HFF-Myc (cell line): ENCODE measurements at regions not wholly inside any gene's neighbourhood (a gene's known extent, or its start where the extent isn't known, plus 50 kb on each side); places are given as distances from the start of the nearest gene placed in this dataset.

Experiments
- DNase-seq: peaks from one replicate; pipeline ENCODE4 v3.0.0-alpha.2; 2011; ENCODE audit warnings: low read depth; ENCODE audit errors: extremely low read depth
- H3K4me3 ChIP-seq: replicated peaks from 2 replicates; pipeline ENCODE4 v1.5.1; 2011; ENCODE audit warnings: low read depth, mild to moderate bottlenecking, control low read depth, low read length
- TF ChIP-seq, protein P1 (sequence below): IDR thresholded peaks from 2 replicates; pipeline ENCODE4 v1.5.1; 2012; ENCODE audit warnings: mild to moderate bottlenecking, low read depth, low read length, control low read depth; ENCODE audit errors: missing control alignments

DNA sequence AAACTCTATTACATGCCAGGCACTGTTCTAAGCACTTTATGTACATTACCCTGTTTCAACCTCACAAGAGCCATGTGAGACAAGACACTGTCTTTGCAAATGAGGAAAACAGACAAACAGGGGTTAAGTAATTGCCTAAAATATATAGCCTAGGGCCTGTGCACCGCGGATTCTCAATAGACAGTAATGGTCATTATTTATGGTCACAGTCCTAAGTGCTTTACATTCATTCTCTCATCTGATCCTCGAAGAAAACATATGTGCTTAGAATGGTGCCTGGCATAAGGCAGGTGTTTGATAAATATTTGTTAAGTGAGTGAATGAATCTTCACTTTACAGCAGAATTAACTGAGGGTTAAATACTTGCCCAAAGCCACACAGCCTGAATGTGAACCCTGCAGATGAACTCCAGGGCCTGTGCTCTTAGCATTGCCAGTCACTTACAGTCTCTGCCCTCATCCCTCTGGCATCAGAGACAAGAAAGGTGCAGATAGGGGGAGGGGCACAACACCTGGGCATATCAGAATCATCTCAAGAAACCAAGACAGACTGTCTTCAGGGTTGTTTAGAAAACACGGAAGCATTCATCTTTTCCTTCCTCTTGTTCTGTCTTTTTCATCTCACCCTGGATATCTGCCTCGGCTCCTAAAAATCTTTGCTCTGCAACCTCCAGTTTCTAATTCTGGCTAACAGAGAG, 92.8 kb upstream of the SASH1 start:
- no peak overlapping the region for H3K4me3 ChIP-seq
- TF ChIP-seq, protein P1, sequence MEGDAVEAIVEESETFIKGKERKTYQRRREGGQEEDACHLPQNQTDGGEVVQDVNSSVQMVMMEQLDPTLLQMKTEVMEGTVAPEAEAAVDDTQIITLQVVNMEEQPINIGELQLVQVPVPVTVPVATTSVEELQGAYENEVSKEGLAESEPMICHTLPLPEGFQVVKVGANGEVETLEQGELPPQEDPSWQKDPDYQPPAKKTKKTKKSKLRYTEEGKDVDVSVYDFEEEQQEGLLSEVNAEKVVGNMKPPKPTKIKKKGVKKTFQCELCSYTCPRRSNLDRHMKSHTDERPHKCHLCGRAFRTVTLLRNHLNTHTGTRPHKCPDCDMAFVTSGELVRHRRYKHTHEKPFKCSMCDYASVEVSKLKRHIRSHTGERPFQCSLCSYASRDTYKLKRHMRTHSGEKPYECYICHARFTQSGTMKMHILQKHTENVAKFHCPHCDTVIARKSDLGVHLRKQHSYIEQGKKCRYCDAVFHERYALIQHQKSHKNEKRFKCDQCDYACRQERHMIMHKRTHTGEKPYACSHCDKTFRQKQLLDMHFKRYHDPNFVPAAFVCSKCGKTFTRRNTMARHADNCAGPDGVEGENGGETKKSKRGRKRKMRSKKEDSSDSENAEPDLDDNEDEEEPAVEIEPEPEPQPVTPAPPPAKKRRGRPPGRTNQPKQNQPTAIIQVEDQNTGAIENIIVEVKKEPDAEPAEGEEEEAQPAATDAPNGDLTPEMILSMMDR = no peak
- DNase-seq = no peak

DNA sequence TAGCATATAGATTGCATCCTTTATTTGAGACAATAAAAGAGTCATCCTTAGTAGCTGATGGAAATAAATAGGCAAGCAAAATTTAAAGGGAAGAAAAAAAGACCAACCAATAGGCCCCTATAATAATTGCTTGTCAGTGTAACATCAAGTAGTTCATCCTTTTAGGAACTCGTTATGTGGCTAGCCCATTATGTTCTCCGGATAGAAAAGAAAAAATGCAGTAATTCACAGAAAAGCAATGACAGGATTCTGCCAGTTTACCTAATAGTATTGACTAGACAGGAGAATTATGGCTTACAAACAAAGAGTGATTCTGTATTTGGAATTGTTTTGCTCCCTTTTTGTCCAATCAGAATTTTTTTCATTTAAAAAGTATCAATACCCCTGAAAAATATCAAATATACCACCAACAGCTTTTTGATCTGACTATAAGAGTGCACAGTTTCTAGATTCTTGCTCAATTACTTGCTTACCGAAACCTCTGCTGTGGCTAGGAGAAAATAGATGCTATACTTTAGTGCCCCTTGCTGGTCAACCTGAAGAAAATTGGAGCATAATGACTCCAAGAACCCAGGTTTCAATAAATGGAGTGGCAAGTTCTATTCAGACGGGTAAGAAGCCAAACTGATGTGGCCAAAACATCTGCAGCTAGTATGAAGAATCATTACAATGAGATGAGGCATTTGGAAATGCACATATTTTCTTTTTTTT, 91.5 kb upstream of the SASH1 start:
- TF ChIP-seq, protein P1 = peak; percentile 34
- H3K4me3 ChIP-seq = no peak overlapping the region
- peak; percentile 26 for DNase-seq

DNA sequence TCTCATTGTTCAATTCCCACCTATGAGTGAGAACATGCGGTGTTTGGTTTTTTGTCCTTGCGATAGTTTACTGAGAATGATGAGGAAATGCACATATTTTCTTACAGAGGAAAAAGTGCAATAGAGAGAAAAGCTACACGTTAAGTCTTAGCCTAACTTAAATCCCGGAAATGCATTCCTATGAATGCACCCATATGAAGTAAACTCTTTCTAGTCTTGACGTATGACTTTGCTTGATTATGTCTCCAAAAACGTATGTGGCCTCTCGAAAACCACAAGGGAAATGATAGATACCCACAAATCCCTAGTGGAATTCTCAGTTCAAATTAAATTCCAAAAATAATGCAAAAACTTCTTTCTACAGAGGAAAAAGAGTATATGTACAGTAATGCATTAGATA, 90.7 kb upstream of the SASH1 start:
- TF ChIP-seq, protein P1 = no peak
- no peak overlapping the region for H3K4me3 ChIP-seq
- no peak for DNase-seq

DNA sequence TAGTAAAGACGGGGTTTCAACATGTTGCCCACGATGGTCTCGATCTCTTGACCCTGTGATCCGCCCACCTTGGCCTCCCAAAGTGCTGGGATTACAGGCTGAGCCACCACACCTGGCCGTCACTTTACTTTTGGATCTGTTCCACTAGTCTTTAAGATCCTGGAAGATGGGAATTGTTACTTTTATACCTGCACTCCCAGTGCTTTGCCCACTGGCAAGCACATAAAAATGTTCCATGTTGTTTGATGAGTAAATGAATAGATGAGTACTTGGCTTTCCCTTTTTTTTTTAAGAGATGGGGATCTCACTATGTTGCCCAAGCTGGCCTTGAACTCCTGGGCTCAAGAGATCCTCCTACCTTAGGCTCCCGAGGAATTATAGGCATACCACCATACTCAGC, 84.8 kb upstream of the SASH1 start:
- no peak overlapping the region for H3K4me3 ChIP-seq
- TF ChIP-seq, protein P1 = no peak
- DNase-seq = no peak

DNA sequence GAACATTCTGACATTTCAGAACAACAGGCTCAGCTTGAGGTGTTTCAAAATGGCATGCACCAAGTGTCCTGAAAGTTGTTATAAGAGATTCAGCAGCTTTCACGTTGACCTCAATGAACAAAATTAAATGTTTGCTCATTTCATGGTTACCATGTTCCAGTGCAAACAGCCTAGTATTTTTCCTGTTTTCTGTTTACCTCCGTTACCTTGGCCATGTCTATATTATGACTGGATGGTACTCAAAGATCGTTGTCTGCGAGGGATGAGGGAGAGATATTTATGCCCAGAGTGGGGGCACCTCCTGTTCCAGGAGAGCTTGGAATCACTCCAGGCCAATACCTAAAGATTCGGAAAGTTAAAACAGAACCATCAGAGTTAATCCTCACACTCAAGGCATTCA, 83.8 kb upstream of the SASH1 start:
- DNase-seq = no peak
- TF ChIP-seq, protein P1 = no peak
- no peak overlapping the region for H3K4me3 ChIP-seq

DNA sequence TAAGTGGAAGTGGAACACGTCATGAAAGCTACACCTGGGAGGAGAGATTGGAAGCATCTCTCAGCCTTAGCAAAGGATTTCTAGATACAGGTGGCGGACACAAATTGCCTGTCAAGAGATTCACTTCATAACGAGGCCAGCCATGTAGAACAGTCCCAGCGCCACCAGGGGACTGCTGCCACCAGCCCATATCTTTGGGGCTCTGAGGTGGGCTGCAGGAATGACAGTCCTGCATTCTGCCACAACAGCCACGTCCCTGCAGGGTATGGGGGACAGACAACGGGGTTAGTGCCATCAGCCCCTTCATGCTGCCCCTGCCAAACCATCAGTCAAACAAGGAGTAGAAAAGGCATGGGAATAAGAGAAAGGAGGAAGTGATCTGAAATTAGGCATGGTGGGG, 81.2 kb upstream of the SASH1 start:
- TF ChIP-seq, protein P1 = no peak
- H3K4me3 ChIP-seq = no peak overlapping the region
- DNase-seq = no peak
